Hepatocyte (in vitro differentiated cells): ENCODE measurements at regions not wholly inside any gene's neighbourhood (a gene's known extent, or its start where the extent isn't known, plus 50 kb on each side); places are given as distances from the start of the nearest gene placed in this dataset.

Experiments
- DNase-seq: peaks from one replicate; pipeline ENCODE4 v3.0.0-alpha.2; 2016; ENCODE audit warnings: low spot score
- H2AFZ ChIP-seq: fragments of 200-600 bp; sonication (generic); 2 replicates; pipeline ENCODE4 v1.6.0; 2016; ENCODE audit warnings: antibody characterized with exemption, mild to moderate bottlenecking
- H3K27ac ChIP-seq: fragments of 200-600 bp; sonication (generic); 2 replicates; pipeline ENCODE4 v1.5.1; 2016; ENCODE audit warnings: mild to moderate bottlenecking
- H3K27me3 ChIP-seq: fragments of 200-600 bp; sonication (generic); 2 replicates; pipeline ENCODE4 v1.6.1; 2016
- H3K36me3 ChIP-seq: fragments of 200-600 bp; sonication (generic); replicated peaks from 2 replicates; pipeline ENCODE4 v1.5.1; 2016; ENCODE audit warnings: low read depth; ENCODE audit not compliant: insufficient read depth
- H3K4me1 ChIP-seq: fragments of 200-600 bp; sonication (generic); 2 replicates; pipeline ENCODE4 v1.5.1; 2016; ENCODE audit warnings: mild to moderate bottlenecking, moderate library complexity; ENCODE audit not compliant: insufficient read depth
- H3K4me2 ChIP-seq: fragments of 200-600 bp; sonication (generic); 2 replicates; pipeline ENCODE4 v1.6.0; 2016
- H3K4me3 ChIP-seq: fragments of 200-600 bp; sonication (generic); 2 replicates; pipeline ENCODE4 v1.5.1; 2016; ENCODE audit warnings: mild to moderate bottlenecking
- H3K79me2 ChIP-seq: fragments of 200-600 bp; sonication (generic); 2 replicates; pipeline ENCODE4 v1.6.0; 2017; ENCODE audit warnings: mild to moderate bottlenecking
- H3K9me2 ChIP-seq: fragments of 200-600 bp; sonication (generic); replicated peaks from 2 replicates; pipeline ENCODE4 v1.6.0; 2017; ENCODE audit warnings: mild to moderate bottlenecking; ENCODE audit not compliant: insufficient read depth
- H3K9me3 ChIP-seq: fragments of 200-600 bp; sonication (generic); 2 replicates; pipeline ENCODE4 v1.5.1; 2016; ENCODE audit warnings: low read depth, mild to moderate bottlenecking
- H4K20me1 ChIP-seq: fragments of 200-600 bp; sonication (generic); 2 replicates; pipeline ENCODE4 v1.6.0; 2016; ENCODE audit warnings: mild to moderate bottlenecking; ENCODE audit not compliant: insufficient read depth, poor library complexity, severe bottlenecking
- EZH2 ChIP-seq: fragments of 200-600 bp; sonication (generic); IDR thresholded peaks from 2 replicates; pipeline ENCODE4 v1.6.1; 2016; ENCODE audit warnings: antibody characterized with exemption, mild to moderate bottlenecking, borderline replicate concordance
- EZH2phosphoT487 ChIP-seq: fragments of 200-600 bp; sonication (generic); IDR thresholded peaks from one replicate; pipeline ENCODE4 v1.6.1; 2018; ENCODE audit warnings: antibody characterized with exemption, mild to moderate bottlenecking, low read depth, moderate library complexity; ENCODE audit not compliant: unreplicated experiment, severe bottlenecking
- WGBS: methylation state at CpG from one replicate; pipeline ENCODE4 v1.1.6; 2016; ENCODE audit warnings: low lambda C conversion rate; ENCODE audit errors: missing lambda C conversion rate; 5-methylcytosine and 5-hydroxymethylcytosine counted together
- TF ChIP-seq, protein P1 (sequence below): fragments of 200-600 bp; sonication (generic); IDR thresholded peaks from 2 replicates; pipeline ENCODE4 v1.5.1; 2016; ENCODE audit warnings: antibody characterized with exemption, mild to moderate bottlenecking; ENCODE audit not compliant: poor library complexity

- Histone ChIP-seq H3K27me3 (no peaks in the 10 kb centered on the region), H3K27ac (no peak overlapping the region), H3K4me2 (no peak overlapping the region), H4K20me1 (no peaks in the 10 kb centered on the region), H3K4me1 (no peaks in the 10 kb centered on the region), H2AFZ (no peak overlapping the region), H3K9me3 (no peaks in the 10 kb centered on the region), H3K36me3 (no peaks in the 10 kb centered on the region), H3K4me3 (no peak overlapping the region), H3K9me2 (no peaks in the 10 kb centered on the region), H3K79me2 (no peaks in the 10 kb centered on the region)
- TF ChIP-seq EZH2 (no peak), EZH2phosphoT487 (no peak)
- TF ChIP-seq, protein P1, sequence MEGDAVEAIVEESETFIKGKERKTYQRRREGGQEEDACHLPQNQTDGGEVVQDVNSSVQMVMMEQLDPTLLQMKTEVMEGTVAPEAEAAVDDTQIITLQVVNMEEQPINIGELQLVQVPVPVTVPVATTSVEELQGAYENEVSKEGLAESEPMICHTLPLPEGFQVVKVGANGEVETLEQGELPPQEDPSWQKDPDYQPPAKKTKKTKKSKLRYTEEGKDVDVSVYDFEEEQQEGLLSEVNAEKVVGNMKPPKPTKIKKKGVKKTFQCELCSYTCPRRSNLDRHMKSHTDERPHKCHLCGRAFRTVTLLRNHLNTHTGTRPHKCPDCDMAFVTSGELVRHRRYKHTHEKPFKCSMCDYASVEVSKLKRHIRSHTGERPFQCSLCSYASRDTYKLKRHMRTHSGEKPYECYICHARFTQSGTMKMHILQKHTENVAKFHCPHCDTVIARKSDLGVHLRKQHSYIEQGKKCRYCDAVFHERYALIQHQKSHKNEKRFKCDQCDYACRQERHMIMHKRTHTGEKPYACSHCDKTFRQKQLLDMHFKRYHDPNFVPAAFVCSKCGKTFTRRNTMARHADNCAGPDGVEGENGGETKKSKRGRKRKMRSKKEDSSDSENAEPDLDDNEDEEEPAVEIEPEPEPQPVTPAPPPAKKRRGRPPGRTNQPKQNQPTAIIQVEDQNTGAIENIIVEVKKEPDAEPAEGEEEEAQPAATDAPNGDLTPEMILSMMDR, result no peak
- DNase-seq, result no peak
- 9% methylated on average over 1 of the region's 1 CpG for WGBS
These were observed 50.2 kb upstream of the FAM174B start for GRCh38 chr15:92705764-92706163.

- Histone ChIP-seq H2AFZ (no peak overlapping the region), H3K9me2 (no peaks in the 10 kb centered on the region), H3K79me2 (no peaks in the 10 kb centered on the region), H3K36me3 (no peaks in the 10 kb centered on the region), H3K27ac (no peak overlapping the region), H4K20me1 (no peaks in the 10 kb centered on the region), H3K4me1 (no peaks in the 10 kb centered on the region), H3K27me3 (no peaks in the 10 kb centered on the region), H3K9me3 (no peaks in the 10 kb centered on the region), H3K4me2 (no peak overlapping the region), H3K4me3 (no peak overlapping the region)
- no peak for DNase-seq
- TF ChIP-seq EZH2phosphoT487, result no peak
- 71% methylated on average over 7 of the region's 7 CpGs for WGBS
These were observed 50.6 kb upstream of the FAM174B start for GRCh38 chr15:92706201-92706600.

- no peak for DNase-seq
- Histone ChIP-seq H3K27ac (no peak overlapping the region), H3K36me3 (no peaks in the 10 kb centered on the region), H3K4me3 (no peak overlapping the region), H4K20me1 (no peaks in the 10 kb centered on the region), H3K9me2 (no peaks in the 10 kb centered on the region), H3K4me2 (no peak overlapping the region), H3K27me3 (no peaks in the 10 kb centered on the region), H3K4me1 (no peaks in the 10 kb centered on the region), H2AFZ (no peak overlapping the region), H3K9me3 (no peaks in the 10 kb centered on the region), H3K79me2 (no peaks in the 10 kb centered on the region)
- 89% methylated on average over 12 of the region's 12 CpGs for WGBS
- TF ChIP-seq, protein P1, result no peak
- no peak for TF ChIP-seq EZH2phosphoT487
These were observed 52.4 kb upstream of the FAM174B start for GRCh38 chr15:92707880-92708551.

GRCh38 chr15:92708635-92709034 lies 53.1 kb upstream of the FAM174B start:
- DNase-seq, result no peak
- no peaks in the 10 kb centered on the region for H3K9me2 ChIP-seq
- H3K27ac ChIP-seq, result no peak overlapping the region
- H2AFZ ChIP-seq, result no peak overlapping the region
- no peak overlapping the region for H3K4me3 ChIP-seq
- no peak overlapping the region for H3K4me2 ChIP-seq
- no peaks in the 10 kb centered on the region for H3K27me3 ChIP-seq
- H3K79me2 ChIP-seq, result no peaks in the 10 kb centered on the region
- 85% methylated on average over 4 of the region's 4 CpGs for WGBS
- H3K9me3 ChIP-seq, result no peaks in the 10 kb centered on the region
- no peak for TF ChIP-seq EZH2phosphoT487
- TF ChIP-seq EZH2, result no peak
- TF ChIP-seq, protein P1, result no peak
- H3K36me3 ChIP-seq, result no peaks in the 10 kb centered on the region
- H4K20me1 ChIP-seq, result no peaks in the 10 kb centered on the region
- no peaks in the 10 kb centered on the region for H3K4me1 ChIP-seq
